SH-SY5Y (cell line): ENCODE measurements at regions not wholly inside any gene's neighbourhood (a gene's known extent, or its start where the extent isn't known, plus 50 kb on each side); places are given as distances from the start of the nearest gene placed in this dataset.

ENCODE experiments used
- GATA2 ChIP-seq: IDR thresholded peaks from 2 replicates; pipeline ENCODE4 v1.6.1; 2011; ENCODE audit warnings: mild to moderate bottlenecking, low read depth, low read length
- GATA3 ChIP-seq: IDR thresholded peaks from 2 replicates; pipeline ENCODE4 v1.6.1; 2011; ENCODE audit warnings: low read depth, mild to moderate bottlenecking, low read length, moderate library complexity

DNA sequence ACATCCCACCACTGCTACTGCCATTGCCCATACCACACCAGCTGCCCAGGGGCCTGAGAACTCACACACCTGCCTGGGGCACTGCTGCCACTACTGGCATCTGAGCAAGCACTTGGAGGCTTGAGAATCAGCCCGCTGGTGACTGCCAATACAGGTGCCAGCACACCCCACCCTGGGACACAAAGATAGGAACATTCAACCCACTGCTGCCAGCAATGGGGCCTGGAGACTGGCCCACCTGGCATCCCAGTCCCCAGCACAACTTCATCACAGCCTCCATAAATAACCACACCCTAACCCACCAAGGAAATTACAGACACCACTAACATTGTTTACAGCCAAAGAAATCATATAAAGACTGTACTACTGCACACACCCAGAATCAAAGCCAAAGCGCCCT, 115.9 kb downstream of the SLC16A9 start:
- TF ChIP-seq GATA3 = no peak
- TF ChIP-seq GATA2 = no peak
